Stimulated activated CD4-positive, alpha-beta T cell treated with anti-CD3 and anti-CD28 coated beads, Interleukin-4, amount 100 ng/mL, for 1 hour (primary cell): ENCODE measurements at regions not wholly inside any gene's neighbourhood (a gene's known extent, or its start where the extent isn't known, plus 50 kb on each side); places are given as distances from the start of the nearest gene placed in this dataset.

Experiments used
- DNase-seq: peaks from one replicate; pipeline ENCODE4 v3.0.0-alpha.2; 2020

GRCh38 chr18:49655266-49656072 is 93.6 kb downstream of the LIPG start:
- DNase-seq = no peak

- DNase-seq = no peak
Measured at GRCh38 chr18:49654347-49654746, 92.5 kb downstream of the LIPG start.

GRCh38 chr18:49652881-49653724 is 91.2 kb downstream of the LIPG start:
- DNase-seq = no peak

- DNase-seq = no peak
Measured at GRCh38 chr18:49651033-49651432, 89.2 kb downstream of the LIPG start.

GRCh38 chr18:49650426-49650891 is 88.6 kb downstream of the LIPG start:
- DNase-seq = no peak

GRCh38 chr18:49648811-49649210 is 87.0 kb downstream of the LIPG start:
- no peak for DNase-seq
